IMR-90 (cell line): ENCODE measurements at regions not wholly inside any gene's neighbourhood (a gene's known extent, or its start where the extent isn't known, plus 50 kb on each side); places are given as distances from the start of the nearest gene placed in this dataset.
"Not testable (repeated sequence)": the region's sequence is repeated elsewhere in the genome, so short reads cannot be mapped to it uniquely, and the experiment has no call there.

ENCODE experiments used
- CEBPB ChIP-seq: IDR thresholded peaks from 2 replicates; pipeline ENCODE4 v1.6.1; 2012; ENCODE audit warnings: low read depth, low read length, improper control_type of control experiment
- CHD1 ChIP-seq: IDR thresholded peaks from 2 replicates; pipeline ENCODE4 v1.6.1; 2012; ENCODE audit warnings: low read depth, low read length, improper control_type of control experiment
- FOS ChIP-seq: fragments of 150-350 bp; IDR thresholded peaks from 2 replicates; pipeline ENCODE4 v1.6.1; 2016; ENCODE audit warnings: low read depth, low read length
- MAFK ChIP-seq: IDR thresholded peaks from 2 replicates; pipeline ENCODE4 v1.6.1; 2012; ENCODE audit warnings: low read depth, low read length, improper control_type of control experiment
- POLR2A ChIP-seq: IDR thresholded peaks from 2 replicates; pipeline ENCODE4 v1.6.1; 2012; ENCODE audit warnings: mild to moderate bottlenecking, low read depth, low read length
- RAD21 ChIP-seq: IDR thresholded peaks from 2 replicates; pipeline ENCODE4 v1.6.1; 2012; ENCODE audit warnings: low read length, improper control_type of control experiment
- RFX5 ChIP-seq: IDR thresholded peaks from 2 replicates; pipeline ENCODE4 v1.8.0; 2012; ENCODE audit warnings: low read depth, mild to moderate bottlenecking, low read length, moderate library complexity
- SMC3 ChIP-seq: fragments of 150-350 bp; IDR thresholded peaks from 2 replicates; pipeline ENCODE4 v1.6.1; 2016; ENCODE audit warnings: low read depth, mild to moderate bottlenecking, antibody characterized with exemption, low read length, moderate library complexity
- TF ChIP-seq, protein P1 (sequence below): conservative IDR thresholded peaks from 2 replicates; pipeline ENCODE4 v1.5.1; 2012; ENCODE audit warnings: mild to moderate bottlenecking, low read depth, low read length, improper control_type of control experiment
- TF ChIP-seq, protein P2 (sequence below): fragments of 150-350 bp; IDR thresholded peaks from 2 replicates; pipeline ENCODE4 v1.6.1; 2016; ENCODE audit warnings: low read depth, mild to moderate bottlenecking, low read length, moderate library complexity, borderline replicate concordance

DNA sequence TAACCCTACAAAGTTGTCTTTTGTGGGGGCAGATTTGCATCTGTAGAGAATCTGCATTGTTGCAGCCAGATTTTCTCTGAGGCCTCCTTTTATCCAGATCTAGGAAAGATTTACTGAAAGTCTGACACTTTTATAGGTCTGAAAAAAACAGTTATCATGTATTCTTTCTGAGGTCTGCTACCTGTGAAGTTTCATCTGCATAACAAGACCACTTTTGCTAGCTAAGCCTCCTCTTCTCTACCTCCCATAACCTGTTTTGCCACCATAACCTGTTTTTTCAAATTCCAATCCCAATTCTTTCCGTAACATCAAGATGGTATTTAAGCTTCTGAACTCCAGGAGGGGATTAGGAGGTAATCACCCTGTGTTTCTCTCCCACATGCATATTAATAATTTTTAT lies 577.8 kb downstream of the NAP1L3 start:
- TF ChIP-seq, protein P1, sequence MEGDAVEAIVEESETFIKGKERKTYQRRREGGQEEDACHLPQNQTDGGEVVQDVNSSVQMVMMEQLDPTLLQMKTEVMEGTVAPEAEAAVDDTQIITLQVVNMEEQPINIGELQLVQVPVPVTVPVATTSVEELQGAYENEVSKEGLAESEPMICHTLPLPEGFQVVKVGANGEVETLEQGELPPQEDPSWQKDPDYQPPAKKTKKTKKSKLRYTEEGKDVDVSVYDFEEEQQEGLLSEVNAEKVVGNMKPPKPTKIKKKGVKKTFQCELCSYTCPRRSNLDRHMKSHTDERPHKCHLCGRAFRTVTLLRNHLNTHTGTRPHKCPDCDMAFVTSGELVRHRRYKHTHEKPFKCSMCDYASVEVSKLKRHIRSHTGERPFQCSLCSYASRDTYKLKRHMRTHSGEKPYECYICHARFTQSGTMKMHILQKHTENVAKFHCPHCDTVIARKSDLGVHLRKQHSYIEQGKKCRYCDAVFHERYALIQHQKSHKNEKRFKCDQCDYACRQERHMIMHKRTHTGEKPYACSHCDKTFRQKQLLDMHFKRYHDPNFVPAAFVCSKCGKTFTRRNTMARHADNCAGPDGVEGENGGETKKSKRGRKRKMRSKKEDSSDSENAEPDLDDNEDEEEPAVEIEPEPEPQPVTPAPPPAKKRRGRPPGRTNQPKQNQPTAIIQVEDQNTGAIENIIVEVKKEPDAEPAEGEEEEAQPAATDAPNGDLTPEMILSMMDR, result not testable (repeated sequence)
- TF ChIP-seq POLR2A, FOS, RFX5, RAD21, SMC3, CEBPB, MAFK, CHD1: not testable (repeated sequence)
- TF ChIP-seq, protein P2, sequence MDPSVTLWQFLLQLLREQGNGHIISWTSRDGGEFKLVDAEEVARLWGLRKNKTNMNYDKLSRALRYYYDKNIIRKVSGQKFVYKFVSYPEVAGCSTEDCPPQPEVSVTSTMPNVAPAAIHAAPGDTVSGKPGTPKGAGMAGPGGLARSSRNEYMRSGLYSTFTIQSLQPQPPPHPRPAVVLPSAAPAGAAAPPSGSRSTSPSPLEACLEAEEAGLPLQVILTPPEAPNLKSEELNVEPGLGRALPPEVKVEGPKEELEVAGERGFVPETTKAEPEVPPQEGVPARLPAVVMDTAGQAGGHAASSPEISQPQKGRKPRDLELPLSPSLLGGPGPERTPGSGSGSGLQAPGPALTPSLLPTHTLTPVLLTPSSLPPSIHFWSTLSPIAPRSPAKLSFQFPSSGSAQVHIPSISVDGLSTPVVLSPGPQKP, result not testable (repeated sequence)
